Islet of Langerhans (tissue), 1 donor: ENCODE measurements at regions not wholly inside any gene's neighbourhood (a gene's known extent, or its start where the extent isn't known, plus 50 kb on each side); places are given as distances from the start of the nearest gene placed in this dataset.

Source experiments
- FAIRE-seq: peaks from one replicate; lab custom pipeline; 2011; peaks lifted over from hg19 to GRCh38; lab: Jason Lieb, UNC

DNA sequence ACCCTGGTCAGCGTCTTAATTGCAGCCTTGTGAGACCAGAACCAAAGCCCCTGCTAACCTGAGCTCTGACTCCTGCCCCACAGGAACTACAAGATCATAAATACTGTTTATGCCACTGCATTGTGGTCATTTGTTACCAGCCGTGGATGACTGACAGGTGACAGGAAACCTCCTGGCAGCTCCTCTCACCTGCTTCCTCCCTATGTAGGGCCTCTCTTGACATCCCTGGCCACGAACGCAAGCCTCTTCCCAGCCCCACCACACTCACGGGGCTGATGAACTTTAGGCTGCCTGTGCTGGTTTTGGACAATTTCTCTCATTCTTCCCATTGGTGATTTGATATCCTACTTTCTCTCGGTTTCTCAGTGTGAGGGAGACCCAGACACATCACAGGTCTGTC lies 357.2 kb upstream of the MYT1L start:
- no peak for FAIRE-seq

DNA sequence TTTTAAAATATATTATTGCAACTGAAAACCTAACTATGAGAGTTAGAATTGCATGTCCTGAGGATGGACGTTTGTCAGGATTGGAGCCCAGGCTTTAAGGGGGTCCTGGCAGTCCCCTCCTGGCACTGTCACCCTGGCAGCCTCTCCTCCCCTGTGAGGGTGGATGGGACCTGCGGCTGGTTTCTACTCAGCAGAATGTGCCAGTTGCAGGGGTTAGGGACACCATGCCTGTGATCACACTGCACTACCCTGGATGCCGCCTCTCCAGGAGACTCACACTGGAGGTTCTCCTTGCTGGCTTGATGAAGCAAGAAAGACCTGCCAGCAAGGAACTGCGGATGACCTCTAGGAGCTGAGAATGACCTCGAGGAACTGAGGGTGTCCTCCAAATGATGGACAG lies 356.7 kb upstream of the MYT1L start:
- FAIRE-seq: no peak

DNA sequence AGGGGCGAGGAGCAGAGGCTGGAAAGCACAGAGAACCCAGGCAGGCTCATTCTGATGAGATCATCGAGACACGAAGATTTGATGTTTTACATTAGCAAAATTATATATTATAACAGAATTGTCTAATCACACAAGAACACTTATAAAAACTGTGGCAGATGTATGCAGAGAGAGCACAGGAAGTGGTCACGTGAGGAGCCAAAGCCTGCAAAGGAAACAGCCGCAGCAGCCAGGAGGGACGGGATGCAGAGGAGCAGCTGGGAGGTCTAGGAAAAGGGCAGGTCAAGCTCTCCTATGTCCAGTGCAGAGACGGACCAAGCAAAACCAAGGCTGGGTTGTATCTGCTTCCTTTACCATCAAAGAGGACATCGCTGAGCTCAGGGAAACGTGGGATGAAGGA lies 355.1 kb upstream of the MYT1L start:
- FAIRE-seq: no peak

- no peak for FAIRE-seq
These were observed 352.6 kb upstream of the MYT1L start for GRCh38 chr2:2683606-2684224.

DNA sequence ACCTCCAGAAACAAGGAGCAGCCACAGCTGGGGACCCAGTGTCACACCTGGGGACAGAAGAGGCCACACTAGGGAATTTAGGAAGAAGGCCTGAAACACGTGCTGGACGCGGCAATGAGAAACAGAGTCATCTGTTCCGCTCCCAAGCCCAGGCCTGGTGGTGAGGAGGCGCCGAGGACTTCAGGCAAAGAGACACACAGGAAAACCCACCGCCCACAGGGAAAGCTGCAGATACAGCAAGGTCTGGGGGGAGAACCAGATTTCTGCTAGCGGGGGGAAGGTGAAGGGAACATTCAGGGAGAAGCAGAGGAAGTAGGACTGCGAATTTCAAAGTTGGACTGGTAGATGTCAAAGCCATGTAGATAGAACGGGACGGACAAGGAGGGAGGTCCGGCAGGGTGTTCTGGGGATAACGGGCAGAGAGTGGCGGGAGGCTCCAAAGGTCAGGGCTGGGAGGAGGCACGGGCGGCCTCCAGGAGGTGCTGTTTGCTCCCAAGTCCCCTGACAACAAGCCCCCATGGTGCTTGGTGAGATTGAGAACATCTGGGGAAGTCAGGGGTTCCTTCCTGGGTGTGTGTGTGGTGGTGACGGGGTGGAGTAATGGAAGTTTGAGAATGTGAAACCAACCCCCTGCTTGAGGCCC lies 351.7 kb upstream of the MYT1L start:
- no peak for FAIRE-seq

DNA sequence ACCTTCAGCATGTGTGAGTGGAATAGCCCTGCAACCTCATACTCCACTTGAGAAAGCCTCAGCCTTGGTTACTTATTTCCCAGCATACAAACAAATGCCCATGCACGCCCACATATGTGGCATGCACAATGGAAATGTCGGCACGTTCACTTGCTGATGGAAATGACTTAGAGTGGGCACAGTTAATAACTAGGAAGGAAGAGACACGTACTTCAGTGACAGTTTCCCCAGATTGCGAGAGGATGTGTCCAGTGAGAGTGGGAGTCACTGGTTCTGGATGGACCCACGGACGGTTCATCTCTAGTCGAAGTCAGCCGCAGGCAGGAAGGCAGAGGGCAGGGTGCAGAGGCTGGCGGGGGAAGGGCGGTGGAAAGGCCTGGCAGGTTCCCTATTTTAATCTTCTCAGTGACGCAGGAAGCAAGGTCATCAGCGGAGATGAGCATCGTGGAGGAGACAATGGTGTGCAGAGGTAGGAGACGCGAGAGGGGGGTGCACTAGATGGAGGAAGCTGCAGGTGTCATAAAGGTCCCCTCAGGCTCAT lies 350.7 kb upstream of the MYT1L start:
- no peak for FAIRE-seq

GRCh38 chr2:2681085-2681484 lies 350.0 kb upstream of the MYT1L start:
- FAIRE-seq: no peak

DNA sequence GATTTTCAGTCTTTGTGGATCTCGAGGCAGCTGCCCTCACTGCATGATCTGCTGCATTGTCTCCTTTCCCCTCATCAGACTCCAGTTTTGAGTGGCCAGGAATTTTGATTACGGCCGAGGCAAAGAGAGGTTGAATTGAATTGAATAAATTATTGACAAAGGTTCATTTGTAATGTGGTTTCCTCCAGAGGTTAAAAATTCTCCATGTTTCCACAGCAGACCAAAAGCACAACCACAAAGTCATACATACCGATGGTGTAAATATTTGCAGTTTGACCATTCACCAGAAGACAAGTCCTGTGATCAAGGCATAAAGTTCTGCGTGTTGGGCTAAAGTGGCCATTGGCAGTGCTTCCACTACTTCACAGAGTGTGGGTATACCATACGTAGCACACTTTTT lies 343.8 kb upstream of the MYT1L start:
- no peak for FAIRE-seq

- no peak for FAIRE-seq
These were observed 342.3 kb upstream of the MYT1L start for GRCh38 chr2:2673406-2673805.

- FAIRE-seq: no peak
These were observed 341.2 kb upstream of the MYT1L start for GRCh38 chr2:2672249-2672648.

DNA sequence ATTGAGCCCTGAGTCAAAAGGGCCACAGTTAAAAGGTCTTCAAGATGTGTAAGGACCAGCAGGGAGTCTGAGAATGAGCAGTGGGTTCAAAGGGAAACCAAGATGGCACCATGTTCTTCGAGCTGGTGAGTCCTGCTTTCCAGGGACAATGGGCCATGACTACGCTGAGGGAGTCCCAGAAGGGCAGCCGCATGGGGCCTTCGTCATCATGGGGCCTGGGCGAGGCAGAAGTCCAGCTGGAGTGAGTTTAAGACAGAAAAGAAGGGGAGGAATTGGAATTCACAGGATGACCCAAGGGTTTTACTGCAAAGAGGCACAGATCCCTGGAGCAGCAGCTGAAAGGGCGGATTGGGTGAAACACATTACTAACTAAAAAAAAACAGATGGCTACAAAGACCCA lies 340.8 kb upstream of the MYT1L start:
- FAIRE-seq: no peak

- no peak for FAIRE-seq
These were observed 338.2 kb upstream of the MYT1L start for GRCh38 chr2:2669316-2669715.

DNA sequence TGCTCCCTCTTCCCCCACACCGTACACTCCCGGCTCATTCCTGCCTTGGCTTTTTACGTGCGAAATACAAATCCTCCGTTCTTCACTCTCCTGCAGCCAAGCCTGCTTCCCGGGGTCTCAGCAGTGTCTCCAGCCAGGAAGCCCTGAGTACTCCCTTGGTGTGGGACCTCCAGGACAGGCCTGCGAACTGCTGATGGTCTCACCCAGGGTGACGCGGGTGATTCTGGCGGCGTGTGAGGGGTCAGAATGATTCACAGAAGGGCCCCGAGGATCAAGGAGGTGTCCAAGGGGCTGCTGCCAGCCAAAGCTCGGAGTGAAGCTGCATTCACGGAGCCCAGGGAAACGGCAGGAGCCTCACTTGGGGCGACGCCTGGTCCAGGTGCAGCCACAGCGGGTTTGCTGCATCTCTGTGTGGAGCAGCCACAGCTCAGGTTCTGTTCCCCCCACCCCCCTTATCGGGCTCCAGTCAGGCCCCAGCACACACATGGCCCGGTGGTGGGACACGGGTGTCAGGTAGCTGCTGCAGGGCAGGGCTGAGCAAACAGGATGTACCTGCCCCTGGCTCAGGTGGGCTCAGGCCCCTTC lies 337.7 kb upstream of the MYT1L start:
- FAIRE-seq: no peak

DNA sequence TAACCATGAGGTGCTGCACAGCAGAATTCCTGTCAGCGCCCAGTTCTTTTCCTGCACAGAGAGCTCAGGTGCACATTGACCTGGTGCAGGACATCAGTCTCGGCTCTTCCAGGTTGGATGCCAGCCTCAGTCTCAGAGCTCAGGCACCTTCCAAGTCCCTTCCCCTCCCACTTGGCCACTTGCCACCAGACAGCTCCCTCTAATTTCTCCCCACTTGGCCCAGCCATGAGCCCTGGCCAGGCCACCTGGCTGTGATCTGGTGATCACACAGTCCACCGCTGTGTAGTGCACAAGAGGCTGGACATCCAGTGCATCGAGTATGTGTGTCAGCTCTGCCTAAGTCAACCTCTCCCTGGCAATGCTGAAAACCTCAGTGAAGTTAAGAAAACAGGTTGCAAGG lies 336.6 kb upstream of the MYT1L start:
- no peak for FAIRE-seq

DNA sequence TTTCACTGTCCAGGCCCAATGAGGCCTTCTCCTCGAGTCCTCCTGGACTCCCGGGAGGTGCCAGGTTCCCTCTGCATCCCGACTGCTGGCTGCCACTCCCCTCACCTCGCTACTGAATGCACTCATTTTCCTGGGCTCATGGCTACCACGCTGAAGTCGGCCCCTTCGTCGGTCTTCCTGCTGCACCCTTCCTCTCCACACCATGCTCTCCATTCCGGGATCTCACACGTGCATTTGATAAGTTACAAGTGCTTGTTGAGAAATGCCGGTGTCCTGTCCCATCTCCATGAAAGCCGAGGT lies 334.7 kb upstream of the MYT1L start:
- no peak for FAIRE-seq

DNA sequence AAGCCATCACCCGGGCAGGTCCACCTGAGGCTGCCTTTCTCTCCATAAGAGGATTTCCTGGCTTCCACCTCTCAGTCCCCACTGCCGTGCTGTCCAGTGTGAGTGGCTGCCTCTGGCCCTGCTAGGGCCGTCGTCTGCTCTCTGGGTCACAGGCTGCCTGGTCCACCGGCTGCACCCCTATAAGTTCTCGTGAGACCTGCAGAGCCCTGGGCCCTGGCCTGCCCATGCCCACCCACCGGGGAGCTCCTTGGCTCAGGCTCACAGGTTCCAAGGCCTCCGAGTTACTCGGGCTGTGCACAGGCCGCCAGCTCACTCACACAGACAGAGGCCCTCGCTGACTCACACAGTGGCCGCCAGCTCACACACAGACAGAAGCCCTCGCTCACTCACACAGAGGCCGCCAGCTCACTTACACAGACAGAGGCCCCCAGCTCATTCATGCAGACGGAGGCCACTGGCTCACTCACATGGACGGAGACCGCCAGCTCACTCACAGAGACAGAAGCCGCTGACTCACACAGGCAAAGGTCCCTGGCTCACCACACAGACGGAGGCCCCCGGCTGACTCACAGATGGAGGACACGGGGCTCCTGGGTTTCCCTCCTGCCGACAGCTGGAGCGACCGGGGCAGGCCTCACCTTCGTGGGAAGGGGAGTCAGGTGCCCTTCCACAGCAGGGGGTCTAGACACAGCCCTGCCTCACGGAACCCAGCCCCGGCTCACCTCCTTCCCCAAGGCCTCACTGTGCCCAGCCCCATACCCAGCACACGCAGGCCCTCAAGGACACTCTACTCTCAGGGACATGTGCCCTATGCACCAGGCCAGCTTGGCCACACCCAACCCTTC lies 334.1 kb upstream of the MYT1L start:
- FAIRE-seq: no peak

DNA sequence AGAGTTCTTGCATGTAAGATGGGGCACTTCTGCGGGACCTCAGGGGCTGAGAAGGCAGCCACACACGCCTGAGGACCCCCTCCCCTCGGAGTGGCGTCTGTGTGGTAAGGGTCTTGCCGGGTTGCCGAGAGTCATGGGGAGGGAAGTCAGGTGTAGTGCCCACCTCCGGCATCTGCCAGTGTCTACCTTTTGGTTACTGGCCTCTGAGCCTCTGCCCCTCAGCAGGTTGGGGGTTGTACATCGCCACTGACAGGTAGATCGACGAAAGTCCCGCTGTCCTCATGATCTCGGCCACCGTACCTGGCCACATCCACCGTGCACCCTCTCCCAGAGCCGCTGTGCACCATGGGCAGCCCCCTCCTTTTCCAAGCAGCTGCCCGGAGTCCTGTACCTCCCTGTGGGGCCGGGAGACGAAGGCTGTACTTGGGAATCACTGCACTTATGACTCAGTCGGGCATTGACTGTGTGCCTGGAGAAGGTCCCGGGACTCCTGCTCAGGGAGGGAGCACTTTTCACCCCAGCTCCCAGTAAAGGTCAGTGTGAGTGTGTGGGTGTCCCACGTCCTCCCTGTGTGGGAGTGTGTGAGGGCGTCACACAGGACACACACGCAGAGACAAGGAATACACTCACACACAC lies 332.4 kb upstream of the MYT1L start:
- FAIRE-seq: no peak

- FAIRE-seq: no peak
These were observed 331.8 kb upstream of the MYT1L start for GRCh38 chr2:2662847-2663356.

DNA sequence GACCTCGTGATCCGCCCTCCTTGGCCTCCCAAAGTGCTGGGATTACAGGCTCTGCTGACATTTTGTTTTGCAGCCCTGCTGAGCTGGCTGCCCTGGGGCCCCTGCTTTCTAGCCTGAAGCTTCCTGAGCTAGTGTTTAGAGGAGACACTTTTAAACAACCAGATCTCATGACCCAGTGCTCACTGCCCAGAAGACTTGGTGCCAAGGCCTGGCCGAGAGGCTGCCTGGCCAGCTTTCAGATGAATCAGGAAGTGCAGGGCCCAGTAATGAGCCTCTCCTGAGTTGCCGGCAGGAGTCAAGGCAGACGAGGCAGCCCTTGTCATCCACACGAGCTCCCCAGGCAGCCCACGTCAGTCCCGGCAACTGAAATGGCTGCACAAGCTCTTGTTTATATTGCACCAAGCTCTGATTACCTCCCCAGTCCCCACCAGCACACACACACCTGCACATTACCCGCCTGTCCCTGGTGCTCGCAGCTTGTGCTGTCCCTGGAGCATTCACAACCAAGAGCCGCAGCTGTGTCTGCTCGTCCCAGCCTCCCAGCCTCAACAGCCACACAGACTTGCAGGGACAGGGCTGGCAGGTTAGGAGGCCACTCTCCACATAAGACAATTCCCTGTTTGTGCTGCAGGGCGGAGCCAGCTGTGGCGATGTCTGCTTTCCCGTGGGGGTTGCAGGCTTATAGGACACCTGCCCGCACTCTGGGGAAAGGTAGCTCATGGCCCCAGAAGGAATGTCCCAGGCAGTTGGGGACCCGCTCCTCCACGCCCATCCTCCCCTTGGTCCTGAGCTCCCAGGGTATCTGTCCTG lies 331.2 kb upstream of the MYT1L start:
- FAIRE-seq: no peak

- no peak for FAIRE-seq
These were observed 329.8 kb upstream of the MYT1L start for GRCh38 chr2:2660789-2661355.
